ENCODE measurements at regions not wholly inside any gene's neighbourhood (a gene's known extent, or its start where the extent isn't known, plus 50 kb on each side); places are given as distances from the start of the nearest gene placed in this dataset.

- H2AFZ ChIP-seq (ENCODE audit: low read depth, low read length, poor library complexity, severe bottlenecking) = no peak overlapping the region
- DNase-seq (ENCODE audit: low read depth, low spot score) = no peak
- ChIA-PET POLR2A (no interaction called here), CTCF (no interaction called here), RAD21 (ENCODE audit: low non-redundant PET in 1 of 2, low total read pairs in 2 of 2, uncharacterized antibody in 2 of 2, unreplicated experiment in 2 of 2) (no interaction called here)
- no TSS peak for BruUV-seq (replicated peaks)
- no peaks in the 10 kb centered on the region for H3K9me3 ChIP-seq (ENCODE audit: control insufficient read depth in 1 of 2, insufficient read depth in 1 of 2, low read depth in 1 of 2, low read length in 2 of 2)
- no peak for ATAC-seq
- H3K4me2 ChIP-seq (ENCODE audit: low read length) = no peak overlapping the region
- H3K79me2 ChIP-seq (ENCODE audit: insufficient read depth, low read length) = no peaks in the 10 kb centered on the region
- H3K4me1 ChIP-seq (ENCODE audit: control insufficient read depth in 1 of 2, insufficient read depth in 2 of 2, low read length in 2 of 2) = no peaks in the 10 kb centered on the region
- H3K27ac ChIP-seq (ENCODE audit: low read depth, low read length) = no peak overlapping the region
- TF ChIP-seq JUND (IDR thresholded peaks at IDR 0.05) (no peak), SIN3A (IDR thresholded peaks at IDR 0.05; ENCODE audit: low read depth) (no peak), ZFX (IDR thresholded peaks at IDR 0.05) (no peak), RAD21 (IDR thresholded peaks at IDR 0.05; ENCODE audit: low read depth) (no peak), POLR2A (IDR thresholded peaks at IDR 0.05; ENCODE audit: borderline replicate concordance, extremely low read depth, insufficient read depth, insufficient read length) (no peak), ZNF274 (IDR thresholded peaks at IDR 0.05; ENCODE audit: low read depth, low read length) (no peak), TCF7L2 (IDR thresholded peaks at IDR 0.05; ENCODE audit: borderline replicate concordance, extremely low read depth, insufficient read depth, insufficient read length) (no peak), YY1 (IDR thresholded peaks at IDR 0.05; ENCODE audit: extremely low read depth, insufficient replicate concordance, low read depth, low read length) (no peak), REST (IDR thresholded peaks at IDR 0.05; ENCODE audit: low read depth) (no peak), ATF3 (IDR thresholded peaks at IDR 0.05) (no peak), EZH2phosphoT487 (IDR thresholded peaks at IDR 0.05; ENCODE audit: borderline replicate concordance) (no peak), FOSL1 (IDR thresholded peaks at IDR 0.05; ENCODE audit: low read depth) (no peak), EZH2 (IDR thresholded peaks at IDR 0.05) (no peak), MAX (IDR thresholded peaks at IDR 0.05) (no peak), CBX3 (IDR thresholded peaks at IDR 0.05; ENCODE audit: low read depth) (no peak)
- no peak overlapping the region for H3K4me3 ChIP-seq (replicated peaks in 1 of 2; ENCODE audit: low read depth in 1 of 2, low read length in 2 of 2)
- no peaks in the 10 kb centered on the region for H3K36me3 ChIP-seq (ENCODE audit: control insufficient read depth in 1 of 2, insufficient read depth in 2 of 2, low read length in 2 of 2)
- H3K9ac ChIP-seq (ENCODE audit: low read length) = no peak overlapping the region
- H3K27me3 ChIP-seq (ENCODE audit: insufficient read depth, low read length) = no peaks in the 10 kb centered on the region
- no peaks in the 10 kb centered on the region for H3K9me2 ChIP-seq (ENCODE audit: insufficient read depth)
- intact Hi-C loops (cut with micrococcal nuclease) = no loop called here
- no peaks in the 10 kb centered on the region for H4K20me1 ChIP-seq (ENCODE audit: insufficient read depth)
These were observed 156.5 kb upstream of the ZCCHC13 start for GRCh38 chrX:74147439-74147838.
